ENCODE measurements at regions not wholly inside any gene's neighbourhood (a gene's known extent, or its start where the extent isn't known, plus 50 kb on each side); places are given as distances from the start of the nearest gene placed in this dataset.
"Not testable (repeated sequence)": the region's sequence is repeated elsewhere in the genome, so short reads cannot be mapped to it uniquely, and the experiment has no call there.

GRCh38 chr2:113357071-113357470, 78.3 kb upstream of the PAX8 start:
- intact Hi-C loops (cut with DNase I): no loop called here
- H3K27me3 ChIP-seq: no peaks in the 10 kb centered on the region
- no peak overlapping the region for H3K4me3 ChIP-seq (replicated peaks in 1 of 3)
- peak overlapping the region; percentile 54 to 88 (median 87) for H3K27ac ChIP-seq
- no peak for TF ChIP-seq POLR2A (IDR thresholded peaks at IDR 0.05)
- TF ChIP-seq, protein P1, sequence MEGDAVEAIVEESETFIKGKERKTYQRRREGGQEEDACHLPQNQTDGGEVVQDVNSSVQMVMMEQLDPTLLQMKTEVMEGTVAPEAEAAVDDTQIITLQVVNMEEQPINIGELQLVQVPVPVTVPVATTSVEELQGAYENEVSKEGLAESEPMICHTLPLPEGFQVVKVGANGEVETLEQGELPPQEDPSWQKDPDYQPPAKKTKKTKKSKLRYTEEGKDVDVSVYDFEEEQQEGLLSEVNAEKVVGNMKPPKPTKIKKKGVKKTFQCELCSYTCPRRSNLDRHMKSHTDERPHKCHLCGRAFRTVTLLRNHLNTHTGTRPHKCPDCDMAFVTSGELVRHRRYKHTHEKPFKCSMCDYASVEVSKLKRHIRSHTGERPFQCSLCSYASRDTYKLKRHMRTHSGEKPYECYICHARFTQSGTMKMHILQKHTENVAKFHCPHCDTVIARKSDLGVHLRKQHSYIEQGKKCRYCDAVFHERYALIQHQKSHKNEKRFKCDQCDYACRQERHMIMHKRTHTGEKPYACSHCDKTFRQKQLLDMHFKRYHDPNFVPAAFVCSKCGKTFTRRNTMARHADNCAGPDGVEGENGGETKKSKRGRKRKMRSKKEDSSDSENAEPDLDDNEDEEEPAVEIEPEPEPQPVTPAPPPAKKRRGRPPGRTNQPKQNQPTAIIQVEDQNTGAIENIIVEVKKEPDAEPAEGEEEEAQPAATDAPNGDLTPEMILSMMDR (IDR thresholded peaks at IDR 0.05): no peak
- 84 to 88% methylated on average over 3 of the region's 3 CpGs for WGBS, 2 donors
- peaks cover 75 to 78% of the 10 kb centered on the region in 2 donors for H3K4me1 ChIP-seq
- H3K9me3 ChIP-seq: no peaks in the 10 kb centered on the region
- DNase-seq: no peak
- no peaks in the 10 kb centered on the region for H3K36me3 ChIP-seq

DNA sequence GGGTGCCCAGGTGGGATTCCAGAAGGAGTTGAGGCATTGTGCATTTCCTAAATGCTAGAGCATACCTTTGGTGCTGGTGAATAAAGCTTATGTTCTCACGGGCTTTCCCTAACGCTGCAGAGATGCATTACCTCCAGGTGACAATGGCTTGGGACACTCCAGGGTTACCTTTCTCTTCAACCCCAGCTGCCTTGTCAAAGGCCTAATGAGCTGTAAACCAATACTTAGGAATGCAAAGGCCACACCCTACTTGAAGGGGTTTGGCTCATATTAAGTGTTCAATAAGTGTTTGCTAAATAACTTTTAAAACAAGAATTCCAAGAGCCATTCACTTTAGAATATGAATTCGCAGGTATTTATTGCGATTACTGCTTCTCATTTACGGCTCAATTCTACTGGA, 77.6 kb upstream of the PAX8 start:
- H3K9me3 ChIP-seq; H3K4me3 ChIP-seq (replicated peaks in 1 of 3); intact Hi-C loops (cut with DNase I); DNase-seq; H3K27me3 ChIP-seq; H3K36me3 ChIP-seq: not testable (repeated sequence)
- Histone ChIP-seq H3K27ac (peak overlapping the region; percentile 49 to 88 (median 87)), H3K4me1 (peaks cover 70 to 76% of the 10 kb centered on the region in 2 donors)
- WGBS, 2 donors: 32 to 50% methylated on average over 5 of the region's 5 CpGs

DNA sequence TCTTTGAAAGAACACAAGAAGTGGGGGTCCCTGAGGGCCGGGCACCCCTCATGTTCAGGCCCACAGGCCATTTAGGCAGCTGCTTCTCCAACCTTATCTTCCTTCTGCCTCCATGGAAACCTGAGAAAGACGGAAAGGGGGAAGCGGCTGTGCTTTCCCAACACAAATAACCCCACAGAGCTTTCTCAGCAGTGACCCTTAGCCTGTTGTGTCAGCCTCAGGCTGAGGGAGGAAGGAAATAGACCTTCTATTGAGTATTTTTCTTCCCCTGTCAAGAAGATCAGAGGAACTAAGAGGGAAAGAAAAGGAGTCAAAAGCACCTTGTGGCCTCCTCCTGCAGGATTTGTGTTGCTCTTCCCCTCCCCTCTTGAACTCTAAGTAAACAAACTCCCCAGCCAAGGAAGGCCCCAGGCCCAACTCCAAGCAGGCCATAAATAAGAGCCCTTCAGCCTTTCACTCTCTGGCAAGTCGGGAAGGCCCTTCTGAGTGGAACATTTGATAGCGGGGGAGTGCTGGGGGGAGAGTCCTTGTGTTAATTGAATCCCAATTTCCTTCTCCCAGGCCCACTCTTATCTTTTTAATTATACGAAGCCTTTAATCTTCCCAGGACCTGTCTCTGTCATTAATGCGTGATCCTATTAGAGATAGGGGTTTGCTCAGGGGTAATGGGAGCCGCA, 76.8 kb upstream of the PAX8 start:
- H3K9me3 ChIP-seq; intact Hi-C loops (cut with DNase I); H3K4me3 ChIP-seq (replicated peaks in 1 of 3); H3K36me3 ChIP-seq; H3K27me3 ChIP-seq: not testable (repeated sequence)
- TF ChIP-seq POLR2A (IDR thresholded peaks at IDR 0.05): peak in 1 of 2 donors; percentile 34
- H3K27ac ChIP-seq: peak overlapping the region; percentile 49 to 88 (median 87)
- 35 to 52% methylated on average over 8 of the region's 8 CpGs for WGBS, 2 donors
- H3K4me1 ChIP-seq: peaks cover 64 to 71% of the 10 kb centered on the region in 2 donors
- DNase-seq: peak; percentile 62 to 80

DNA sequence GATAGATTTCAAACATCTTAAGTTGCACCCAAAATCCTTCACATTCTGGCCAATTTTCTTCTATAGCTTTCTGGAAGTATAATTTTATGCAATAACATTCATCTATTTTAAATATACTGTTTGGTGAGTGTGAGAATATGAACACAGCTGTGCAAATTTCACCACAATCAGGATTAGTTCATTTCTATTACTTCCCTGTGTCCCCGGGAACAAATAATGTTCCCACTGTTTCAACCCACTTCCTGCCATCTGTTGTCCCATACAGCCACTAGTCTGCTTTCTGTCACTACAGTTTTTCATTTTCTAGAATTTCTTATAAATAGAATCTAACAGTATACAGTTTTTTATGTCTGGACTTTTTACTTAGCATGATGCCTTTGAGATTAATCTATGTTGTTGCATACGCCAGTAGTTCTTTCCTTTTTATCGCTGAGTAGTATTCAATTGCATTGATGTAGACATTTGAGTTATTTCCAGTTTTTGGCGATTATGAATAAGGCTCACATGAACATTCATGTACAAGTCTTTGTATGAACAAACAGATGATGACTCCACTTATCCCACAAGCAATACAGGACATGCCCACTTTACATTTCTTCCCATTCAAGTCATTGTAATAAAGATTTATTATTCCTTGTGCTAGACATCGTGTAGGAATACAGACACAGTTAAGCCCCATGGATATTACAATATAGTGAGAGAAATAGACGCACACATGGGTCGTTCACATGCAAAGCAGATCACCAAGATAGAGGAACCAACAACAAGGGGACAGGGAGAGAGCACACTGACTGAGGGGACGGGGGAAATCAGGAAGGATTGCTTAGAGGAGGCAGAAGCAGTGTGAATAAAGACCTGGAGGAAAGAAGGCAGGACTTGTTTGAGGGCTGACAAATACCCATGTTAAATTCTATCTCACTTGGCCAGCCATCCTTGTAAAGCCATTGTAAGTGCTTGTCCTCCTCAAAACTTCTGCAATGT, 72.9 kb upstream of the PAX8 start:
- 70 to 76% methylated on average over 8 of the region's 8 CpGs for WGBS, 2 donors
- H3K27me3 ChIP-seq: no peaks in the 10 kb centered on the region
- no peak overlapping the region for H3K4me3 ChIP-seq (replicated peaks in 1 of 3)
- no peak for DNase-seq
- H3K27ac ChIP-seq: peak overlapping the region; percentile 31 to 50 (median 39)
- no peaks in the 10 kb centered on the region for H3K36me3 ChIP-seq
- TF ChIP-seq POLR2A (IDR thresholded peaks at IDR 0.05): no peak
- TF ChIP-seq, protein P1 (IDR thresholded peaks at IDR 0.05): no peak
- H3K4me1 ChIP-seq: peaks cover 31 to 38% of the 10 kb centered on the region in 2 donors
- no peaks in the 10 kb centered on the region for H3K9me3 ChIP-seq
- intact Hi-C loops (cut with DNase I): no loop called here

- H3K36me3 ChIP-seq; H3K27me3 ChIP-seq; H3K9me3 ChIP-seq; H3K4me3 ChIP-seq (replicated peaks in 1 of 3); DNase-seq: not testable (repeated sequence)
- peaks cover 0 to 20% of the 10 kb centered on the region in 2 donors for H3K4me1 ChIP-seq
- peak overlapping the region; percentile 11 to 52 (median 39) for H3K27ac ChIP-seq
- 75 to 88% methylated on average over 1 of the region's 1 CpG for WGBS, 2 donors
- intact Hi-C loops (cut with DNase I): loop anchor here (2.0 kb wide), 1 partner anchor 31 kb away; no protein-coding TSS in a partner anchor
Observed at GRCh38 chr2:113343800-113344199, 65.1 kb upstream of the PAX8 start.

GRCh38 chr2:113342650-113343049, 63.9 kb upstream of the PAX8 start:
- Histone ChIP-seq H3K27me3 (no peaks in the 10 kb centered on the region), H3K4me3 (replicated peaks in 1 of 3) (no peak overlapping the region), H3K4me1 (peaks cover 0 to 20% of the 10 kb centered on the region in 2 donors), H3K36me3 (no peaks in the 10 kb centered on the region), H3K9me3 (no peaks in the 10 kb centered on the region), H3K27ac (no peak overlapping the region)
- no peak for TF ChIP-seq POLR2A (IDR thresholded peaks at IDR 0.05)
- TF ChIP-seq, protein P1 (IDR thresholded peaks at IDR 0.05): no peak
- DNase-seq: no peak
- intact Hi-C loops (cut with DNase I): loop anchor here (2.0 kb wide), 1 partner anchor 30 kb away; no protein-coding TSS in a partner anchor
- 80 to 81% methylated on average over 9 of the region's 9 CpGs for WGBS, 2 donors

DNA sequence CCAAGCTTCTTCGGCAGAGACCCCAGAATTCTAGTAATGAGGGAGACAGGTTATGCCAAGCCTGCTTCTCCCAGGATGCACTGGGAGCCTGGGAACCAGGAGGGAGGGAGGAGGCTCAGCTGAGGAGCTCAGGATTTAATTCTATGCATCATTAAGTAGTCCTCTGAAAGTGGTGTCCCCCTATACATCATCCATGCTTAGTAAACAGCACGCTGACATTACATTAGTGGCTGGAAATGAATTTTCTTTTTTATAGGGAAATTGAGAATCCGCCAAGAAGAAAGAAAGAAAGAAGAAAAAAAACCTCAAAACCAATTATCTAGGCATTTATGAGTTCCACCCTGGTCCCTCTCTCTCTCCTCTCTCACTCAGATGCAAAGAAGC, 63.1 kb upstream of the PAX8 start:
- H3K36me3 ChIP-seq; H3K27ac ChIP-seq; H3K27me3 ChIP-seq; DNase-seq; H3K4me3 ChIP-seq (replicated peaks in 1 of 3); H3K9me3 ChIP-seq: not testable (repeated sequence)
- peaks cover 0 to 20% of the 10 kb centered on the region in 2 donors for H3K4me1 ChIP-seq
- intact Hi-C loops (cut with DNase I): loop anchor here (2.0 kb wide), 1 partner anchor 29 kb away; no protein-coding TSS in a partner anchor
- 79 to 84% methylated on average over 3 of the region's 3 CpGs for WGBS, 2 donors
